Peyer's patch (tissue), 4 donors: ENCODE measurements at regions not wholly inside any gene's neighbourhood (a gene's known extent, or its start where the extent isn't known, plus 50 kb on each side); places are given as distances from the start of the nearest gene placed in this dataset.

ENCODE experiments used
- DNase-seq, 3 donors: peaks; one replicate each; pipeline ENCODE4 v3.0.0-alpha.2; 2017 to 2019
- H3K27ac ChIP-seq, 4 donors: fragments of 200-600 bp; sonication (generic); one replicate each; pipeline ENCODE4 v1.5.1; 2016 to 2019
- H3K27me3 ChIP-seq, 2 donors: fragments of 200-600 bp; sonication (generic); one replicate each; pipeline ENCODE4 v1.5.1; 2019
- H3K36me3 ChIP-seq, 3 donors: fragments of 200-600 bp; sonication (generic); one replicate each; pipeline ENCODE4 v1.5.1; 2016 to 2019
- H3K4me1 ChIP-seq, 4 donors: fragments of 200-600 bp; sonication (generic); one replicate each; pipeline ENCODE4 v1.5.1; 2016 to 2019
- H3K4me3 ChIP-seq, 4 donors: fragments of 200-600 bp; sonication (generic); 1 replicate in 3 of 4; 2 replicates in 1 of 4; pipeline ENCODE4 v1.5.1; 2016 to 2019; ENCODE audit warnings: mild to moderate bottlenecking in 1 of 4
- H3K9me3 ChIP-seq, 4 donors: fragments of 200-600 bp; sonication (generic); one replicate each; pipeline ENCODE4 v1.5.1; 2016 to 2019; ENCODE audit warnings: mild to moderate bottlenecking in 1 of 4
- CTCF ChIP-seq, 6 experiments: fragments of 450-650 bp in 4 of 6; fragments of 200-600 bp in 2 of 6; sonication (generic) in 1 of 6; IDR thresholded peaks; one replicate each; pipeline ENCODE4 v1.5.1; 2017 to 2019; ENCODE audit warnings: antibody characterized with exemption in 6 of 6, mild to moderate bottlenecking in 3 of 6, moderate library complexity in 1 of 6
- POLR2A ChIP-seq, 2 donors: fragments of 450-650 bp; IDR thresholded peaks; one replicate each; pipeline ENCODE4 v1.5.1; 2017; ENCODE audit warnings: antibody characterized with exemption in 2 of 2, mild to moderate bottlenecking in 2 of 2, moderate library complexity in 2 of 2

- H3K4me3 ChIP-seq, result no peak overlapping the region
- TF ChIP-seq CTCF (IDR thresholded peaks at IDR 0.05) (no peak), POLR2A (IDR thresholded peaks at IDR 0.05) (no peak)
- H3K4me1 ChIP-seq, result no peaks in the 10 kb centered on the region
- no peaks in the 10 kb centered on the region for H3K9me3 ChIP-seq
- no peaks in the 10 kb centered on the region for H3K27me3 ChIP-seq
- DNase-seq, result peak in 1 of 3 donors; percentile 13
- H3K36me3 ChIP-seq, result no peaks in the 10 kb centered on the region
- no peak overlapping the region for H3K27ac ChIP-seq
These were observed 92.8 kb upstream of the PARD3 start for GRCh38 chr10:34907743-34908430.

GRCh38 chr10:34906067-34906965 is 91.2 kb upstream of the PARD3 start:
- Histone ChIP-seq H3K9me3 (no peaks in the 10 kb centered on the region), H3K4me3 (no peak overlapping the region), H3K36me3 (no peaks in the 10 kb centered on the region), H3K27me3 (no peaks in the 10 kb centered on the region), H3K4me1 (no peaks in the 10 kb centered on the region), H3K27ac (peak overlapping the region in 1 of 4 donors; percentile 9)
- DNase-seq, result peak in 1 of 3 donors; percentile 44
- TF ChIP-seq CTCF (IDR thresholded peaks at IDR 0.05) (no peak), POLR2A (IDR thresholded peaks at IDR 0.05) (no peak)

DNA sequence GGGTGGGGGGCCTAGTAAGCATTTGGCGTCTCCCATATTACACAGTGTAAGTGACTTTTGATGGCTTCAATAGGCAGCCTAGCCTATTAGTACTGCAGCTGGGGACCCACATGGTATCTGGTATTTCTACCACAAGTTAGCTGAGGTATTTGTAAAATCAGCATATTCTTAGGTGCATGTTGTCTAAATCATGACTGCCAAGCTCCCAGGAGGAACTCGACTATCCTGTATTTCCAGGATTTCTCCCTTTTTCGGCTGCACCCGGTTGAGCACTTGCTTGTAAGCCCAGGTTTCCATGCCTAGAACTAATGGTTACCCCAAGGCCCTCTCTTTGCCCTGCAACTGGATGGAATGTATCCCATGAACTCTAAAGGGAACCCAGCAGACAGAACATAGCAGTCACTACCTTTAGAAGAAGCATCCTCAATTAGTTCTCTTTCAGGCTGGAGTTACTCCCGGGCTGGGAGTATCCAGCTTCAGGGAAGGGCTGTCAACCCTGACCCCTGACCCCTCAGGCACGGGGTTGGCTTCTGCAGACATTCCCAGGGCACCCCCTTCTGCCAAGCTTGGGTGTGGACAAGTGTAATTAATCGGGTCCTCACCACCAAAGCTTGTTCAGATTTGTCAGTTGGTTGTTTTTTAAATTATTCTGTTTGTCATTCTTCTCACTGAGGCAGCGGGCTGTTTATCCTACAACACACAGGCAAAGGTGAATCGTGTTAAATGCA is 90.3 kb upstream of the PARD3 start:
- Histone ChIP-seq H3K36me3 (no peaks in the 10 kb centered on the region), H3K27ac (no peak overlapping the region), H3K4me1 (no peaks in the 10 kb centered on the region), H3K4me3 (no peak overlapping the region), H3K9me3 (no peaks in the 10 kb centered on the region), H3K27me3 (no peaks in the 10 kb centered on the region)
- peak in 1 of 3 donors; percentile 25 for DNase-seq
- TF ChIP-seq POLR2A (IDR thresholded peaks at IDR 0.05), result no peak
- TF ChIP-seq CTCF (IDR thresholded peaks at IDR 0.05), result no peak

- Histone ChIP-seq H3K27ac (no peak overlapping the region), H3K36me3 (no peaks in the 10 kb centered on the region), H3K27me3 (no peaks in the 10 kb centered on the region), H3K4me1 (no peaks in the 10 kb centered on the region), H3K9me3 (no peaks in the 10 kb centered on the region), H3K4me3 (no peak overlapping the region)
- DNase-seq, result no peak
- TF ChIP-seq POLR2A (IDR thresholded peaks at IDR 0.05) (no peak), CTCF (IDR thresholded peaks at IDR 0.05) (no peak)
These were observed 89.1 kb upstream of the PARD3 start for GRCh38 chr10:34904191-34904590.

DNA sequence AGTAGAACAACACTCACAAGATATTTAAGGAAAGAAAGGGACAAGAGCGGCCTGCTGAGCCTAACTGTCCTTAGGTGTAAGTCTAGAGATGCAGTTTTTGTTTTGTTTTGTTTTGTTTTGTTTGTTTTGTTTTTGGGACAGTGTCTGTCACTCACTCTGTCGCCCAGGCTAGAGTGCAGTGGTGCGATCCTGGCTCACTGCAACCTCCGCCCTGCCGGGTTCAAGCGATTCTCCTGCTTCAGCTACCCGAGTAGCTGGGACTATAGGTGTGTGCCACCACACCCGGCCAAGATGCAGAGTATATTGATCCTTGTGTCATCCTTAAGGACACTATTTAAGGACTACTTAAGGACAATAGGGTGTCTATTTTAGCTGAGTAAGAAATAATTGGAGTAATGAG is 84.1 kb upstream of the PARD3 start:
- H3K4me1 ChIP-seq, result no peaks in the 10 kb centered on the region
- no peaks in the 10 kb centered on the region for H3K36me3 ChIP-seq
- TF ChIP-seq CTCF (IDR thresholded peaks at IDR 0.05) (no peak), POLR2A (IDR thresholded peaks at IDR 0.05) (no peak)
- no peak for DNase-seq
- no peaks in the 10 kb centered on the region for H3K27me3 ChIP-seq
- H3K27ac ChIP-seq, result no peak overlapping the region
- no peak overlapping the region for H3K4me3 ChIP-seq
- H3K9me3 ChIP-seq, result no peaks in the 10 kb centered on the region
